GM19099 (cell line): ENCODE measurements at regions not wholly inside any gene's neighbourhood (a gene's known extent, or its start where the extent isn't known, plus 50 kb on each side); places are given as distances from the start of the nearest gene placed in this dataset.

Source experiments
- POLR2A ChIP-seq: IDR thresholded peaks from 3 replicates; pipeline ENCODE4 v1.6.1; 2011; ENCODE audit warnings: low read depth; ENCODE audit not compliant: insufficient read length; ENCODE audit errors: extremely low read depth

DNA sequence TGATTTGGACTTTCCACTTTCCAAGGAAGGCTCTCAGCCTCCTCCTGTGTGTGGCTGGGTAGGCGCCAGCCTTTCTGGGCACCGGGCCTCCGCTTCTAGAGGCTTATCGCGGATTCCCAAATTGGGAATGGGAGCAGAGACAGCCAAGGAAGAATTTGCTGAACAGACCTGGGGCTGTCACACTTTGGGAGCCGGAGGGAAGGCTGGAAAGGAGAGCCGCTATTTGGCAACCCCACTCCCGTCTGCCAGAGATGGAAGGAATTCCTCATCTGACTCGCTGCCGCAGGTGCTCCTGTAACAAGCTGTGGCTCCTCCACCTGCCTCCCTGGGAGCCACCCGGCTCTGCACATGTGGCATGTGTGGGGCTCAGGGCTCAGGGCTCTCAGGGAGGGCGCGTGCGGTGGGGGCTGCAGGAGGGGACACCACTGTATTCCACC lies 50.8 kb upstream of the ECHDC3 start:
- TF ChIP-seq POLR2A: no peak

DNA sequence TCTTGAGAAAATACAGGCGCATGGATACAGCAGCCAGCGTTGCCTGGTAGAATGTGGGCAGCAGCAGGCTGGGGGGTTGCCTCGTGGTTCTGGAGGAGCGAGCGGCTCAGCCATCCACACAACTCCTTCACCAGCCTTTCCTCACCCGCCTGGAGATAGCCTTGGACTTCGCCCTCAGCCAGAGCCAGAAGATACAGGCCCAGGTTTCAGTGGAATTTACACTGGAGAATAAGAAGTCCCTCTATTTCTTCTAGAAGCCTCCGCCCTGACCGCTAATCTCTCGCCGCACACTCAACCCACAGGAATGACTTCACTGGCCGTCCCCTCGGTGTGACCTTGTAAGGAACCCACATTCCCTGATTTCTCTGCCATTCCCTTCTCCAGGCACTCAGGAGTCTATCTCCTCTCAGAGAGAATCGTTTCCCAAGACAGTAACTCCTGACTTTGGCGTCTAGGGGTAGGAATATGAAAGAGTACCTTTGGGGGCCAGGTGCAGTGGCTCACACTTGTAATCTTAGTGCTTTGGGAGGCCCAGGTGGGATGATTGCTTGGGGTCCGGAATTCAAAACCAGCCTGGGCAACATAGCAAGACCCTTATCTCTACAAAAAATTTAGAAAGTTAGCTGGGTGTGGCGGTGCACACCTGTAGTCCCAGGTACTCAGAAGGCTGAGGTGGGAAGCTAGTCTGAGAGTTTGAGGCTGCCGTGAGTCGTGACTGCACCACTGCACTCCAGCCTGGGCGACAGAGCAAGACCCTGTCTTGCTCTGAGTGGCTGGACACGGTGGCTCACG lies 52.0 kb upstream of the ECHDC3 start:
- no peak for TF ChIP-seq POLR2A

DNA sequence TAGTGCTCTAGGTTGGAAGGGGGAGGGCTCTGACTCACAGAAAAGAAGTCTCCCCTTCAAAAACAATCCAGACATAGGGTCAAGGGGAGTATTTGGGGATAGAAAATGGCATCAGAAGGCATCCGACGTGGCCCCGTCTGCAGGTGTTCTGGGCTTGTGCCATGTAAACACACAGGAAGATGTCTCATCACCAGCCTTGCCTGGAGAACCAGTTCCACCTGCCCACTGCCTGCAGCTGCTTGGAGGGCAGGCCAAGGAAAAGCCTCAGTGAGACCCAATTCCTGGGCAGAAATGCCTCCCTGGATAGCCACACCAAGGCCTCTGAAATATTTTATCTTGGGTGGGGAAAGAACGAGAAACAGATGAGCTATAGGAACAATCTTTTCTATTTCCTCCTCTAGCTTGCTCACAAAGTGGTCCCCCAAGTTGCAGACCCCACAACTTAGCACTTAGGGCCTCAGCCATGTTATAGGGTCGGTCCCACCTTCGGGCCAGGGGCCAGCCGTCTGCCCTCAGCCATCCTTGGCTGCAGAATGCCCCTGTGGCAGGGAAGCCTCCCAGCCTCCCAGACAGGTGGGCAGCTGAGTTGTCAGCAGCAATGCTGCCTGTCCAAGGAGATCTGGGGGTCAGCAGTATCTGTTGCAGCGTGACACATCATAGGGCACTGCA lies 54.3 kb upstream of the ECHDC3 start:
- no peak for TF ChIP-seq POLR2A

DNA sequence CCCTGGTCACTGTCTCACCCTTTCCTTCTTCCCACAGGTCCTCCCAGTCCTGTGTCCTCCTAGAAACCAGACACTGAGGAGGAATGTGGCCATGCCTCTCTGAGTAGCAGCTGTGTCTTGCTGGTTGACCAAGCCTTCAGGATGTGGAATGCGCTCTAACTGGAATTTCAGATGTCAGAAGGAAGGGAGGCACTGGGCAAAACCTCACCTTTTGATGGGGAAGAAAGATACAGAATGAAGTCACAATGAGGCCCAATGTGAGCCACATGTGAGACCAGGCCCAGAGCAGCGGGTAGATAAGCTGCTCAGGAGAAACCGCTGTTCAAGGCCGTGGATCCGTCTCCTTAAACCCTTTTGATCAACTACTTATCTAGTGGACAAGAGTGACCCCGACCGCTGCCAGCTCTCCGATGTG lies 54.8 kb upstream of the ECHDC3 start:
- TF ChIP-seq POLR2A: no peak

DNA sequence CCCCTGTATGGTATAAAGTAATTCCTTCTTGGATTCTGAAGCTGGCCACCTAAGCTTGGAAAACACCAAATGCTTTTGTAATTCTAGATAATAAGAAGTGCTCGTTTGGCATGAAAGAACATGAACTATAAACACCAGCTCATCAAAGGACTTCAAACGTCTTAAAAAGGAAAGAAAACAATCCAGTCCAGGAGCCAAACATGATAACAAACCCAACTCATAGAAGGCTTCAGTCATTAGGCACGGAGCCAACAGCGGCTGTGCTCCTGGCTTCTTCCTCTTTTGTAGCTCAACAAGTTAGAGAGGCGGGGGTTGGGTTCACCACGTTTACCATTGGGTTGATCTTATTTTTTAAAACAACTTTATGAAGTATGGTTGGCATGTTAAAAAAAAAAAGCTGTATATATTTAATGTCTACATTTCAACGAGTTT lies 56.4 kb upstream of the ECHDC3 start:
- TF ChIP-seq POLR2A: peak; percentile 21

DNA sequence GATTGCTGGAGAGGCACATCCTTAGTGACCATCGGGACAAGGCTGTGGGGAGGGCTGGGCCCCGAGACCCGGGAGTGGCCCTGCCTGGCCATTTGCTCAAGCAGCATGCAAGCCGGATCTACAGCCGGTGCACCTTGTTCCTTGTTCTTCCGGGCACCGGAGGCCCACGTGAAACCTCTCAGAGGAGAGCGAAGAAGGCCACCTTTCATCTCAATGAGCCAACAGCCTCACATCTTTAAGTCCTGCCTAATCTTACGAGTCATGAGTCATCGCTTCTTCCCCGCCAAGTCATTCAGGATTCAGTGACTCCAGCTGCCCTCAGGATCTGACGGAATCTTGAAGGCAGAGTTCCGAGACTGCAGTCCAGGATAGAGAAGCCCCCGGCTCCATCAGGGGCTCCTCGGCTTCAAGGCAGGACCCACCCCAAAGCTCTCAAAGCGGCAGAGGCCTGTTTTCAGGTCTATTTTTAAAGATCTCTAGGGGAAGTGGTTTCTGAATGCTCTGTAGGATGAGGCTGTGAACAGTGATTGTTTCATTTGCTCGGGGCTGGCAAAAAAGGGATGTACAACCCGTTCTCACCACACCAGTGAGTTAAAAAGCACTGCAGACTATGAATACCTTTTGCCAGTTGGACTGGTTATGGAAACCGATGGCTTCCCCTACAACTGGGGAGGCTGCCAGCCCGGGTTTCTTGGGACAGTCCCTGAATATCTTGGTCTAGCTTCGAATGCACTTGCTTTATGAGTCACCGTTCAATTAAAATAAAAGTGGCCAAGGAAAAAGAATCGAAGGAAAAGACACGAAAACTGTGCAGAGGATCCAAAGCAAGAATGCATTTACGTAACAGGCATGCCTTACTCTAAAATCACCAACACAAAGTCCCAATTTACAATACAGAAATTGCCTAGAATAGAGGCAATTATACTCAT lies 57.2 kb upstream of the ECHDC3 start:
- peak; percentile 62 for TF ChIP-seq POLR2A

DNA sequence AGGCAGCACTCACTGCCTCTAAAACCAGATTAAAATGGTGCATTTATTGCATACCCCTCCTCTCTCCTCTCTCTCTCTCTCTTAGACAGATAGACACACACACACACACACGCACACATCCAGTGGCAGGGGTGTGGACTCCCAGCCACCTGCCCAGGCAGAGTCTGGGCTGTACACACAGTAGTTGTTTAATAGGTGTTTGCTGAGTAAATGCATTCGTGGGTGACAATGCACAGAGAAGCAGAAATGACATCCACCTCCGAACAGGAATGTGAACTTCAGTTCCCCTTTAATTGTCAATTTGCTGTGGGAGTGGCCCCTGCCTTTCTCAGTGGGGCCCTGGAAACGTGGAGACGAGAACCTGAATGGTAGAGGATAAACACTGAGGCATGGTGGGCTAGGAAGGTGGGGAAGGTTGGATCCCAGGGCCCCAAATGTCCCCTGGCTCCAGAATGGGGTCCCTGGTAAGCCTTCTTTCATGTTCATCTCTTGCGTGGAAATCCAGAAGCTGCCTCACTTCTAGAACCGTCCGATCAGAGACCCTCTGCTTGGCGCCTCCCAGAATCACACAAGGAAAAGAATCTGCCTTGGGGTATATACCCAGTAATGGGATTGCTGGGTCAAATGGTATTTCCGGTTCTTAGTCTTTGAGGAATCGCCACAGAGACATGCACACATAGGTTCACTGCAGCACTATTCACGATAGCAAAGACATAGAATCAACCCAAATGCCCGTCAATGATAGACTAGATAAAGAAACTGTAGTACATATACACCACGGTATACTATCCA lies 58.5 kb upstream of the ECHDC3 start:
- TF ChIP-seq POLR2A: peak; percentile 35

DNA sequence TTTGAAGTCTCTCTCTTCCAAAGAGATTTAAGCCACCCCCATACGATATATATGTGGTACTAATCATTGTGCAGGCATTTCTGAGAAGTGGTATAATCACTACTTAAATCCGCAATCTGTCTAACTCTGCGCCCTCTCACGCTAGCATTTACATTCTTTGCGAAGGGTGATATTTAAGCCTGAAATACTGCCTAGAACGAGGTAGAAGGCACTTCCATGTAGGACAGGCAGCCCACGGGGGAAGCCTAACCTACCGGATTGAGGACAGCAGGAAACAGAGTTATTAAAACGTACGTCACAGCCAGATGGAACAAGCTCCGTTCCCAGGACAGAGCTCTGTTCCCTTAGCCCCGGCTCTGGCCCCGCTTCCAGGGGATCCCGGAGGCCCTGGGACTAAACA lies 59.3 kb upstream of the ECHDC3 start:
- no peak for TF ChIP-seq POLR2A

DNA sequence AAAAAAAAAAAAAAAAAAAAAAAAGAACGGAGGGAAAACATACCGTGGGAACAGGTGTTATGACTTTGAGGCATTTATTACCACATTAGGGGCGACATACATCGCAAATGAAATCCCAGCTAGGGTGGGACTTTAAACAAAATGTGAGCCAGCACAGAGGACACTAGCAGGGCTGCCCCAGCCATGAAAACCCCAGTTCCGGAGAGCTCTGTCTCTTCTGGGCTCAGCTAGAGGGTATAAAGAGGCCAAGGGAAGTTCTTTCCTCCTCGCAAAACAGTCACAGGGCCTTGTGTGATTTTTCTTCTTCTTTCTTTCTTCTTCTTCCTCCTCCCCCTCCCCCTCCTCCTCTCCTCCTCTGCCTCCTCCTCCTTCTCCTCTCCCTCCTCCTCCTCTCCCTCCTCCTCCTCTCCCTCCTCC lies 59.9 kb upstream of the ECHDC3 start:
- no peak for TF ChIP-seq POLR2A

DNA sequence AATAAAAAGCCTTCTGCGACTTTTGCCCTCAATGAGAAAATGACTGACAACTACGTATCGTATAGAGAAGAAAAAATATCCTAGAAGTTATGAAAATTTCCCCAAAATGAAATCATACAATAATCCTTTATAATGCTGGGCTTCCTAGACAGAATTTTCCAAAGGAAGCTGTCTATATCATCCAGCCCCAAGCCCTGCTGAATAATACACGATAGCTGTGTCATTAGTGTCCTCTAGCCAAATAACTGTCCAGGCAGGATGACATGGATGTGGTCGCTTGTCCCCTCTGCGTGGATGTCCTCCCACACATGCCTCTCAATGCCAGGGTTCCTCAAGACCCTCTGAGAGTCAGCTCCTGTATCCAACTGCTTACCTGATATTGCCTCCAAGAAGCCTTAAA lies 61.7 kb upstream of the ECHDC3 start:
- no peak for TF ChIP-seq POLR2A

DNA sequence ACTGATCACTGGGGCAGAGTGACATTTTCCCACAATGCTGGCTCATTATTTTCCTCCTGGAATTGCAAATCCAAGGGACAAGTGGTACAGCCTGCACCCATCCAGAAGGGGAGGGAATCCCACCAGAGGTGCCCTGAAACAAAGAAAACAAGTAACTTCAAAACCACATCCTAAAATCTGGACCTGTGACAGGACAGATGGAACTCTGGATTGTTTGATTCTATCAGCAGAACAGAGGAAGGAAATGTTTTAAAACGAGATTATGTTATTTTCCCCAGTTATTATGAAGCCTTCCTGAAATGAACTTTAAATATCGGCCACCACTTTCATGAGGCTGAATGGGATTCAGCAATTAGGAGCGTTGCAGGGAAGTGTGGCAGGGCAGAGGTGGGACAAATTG lies 62.2 kb upstream of the ECHDC3 start:
- TF ChIP-seq POLR2A: no peak

DNA sequence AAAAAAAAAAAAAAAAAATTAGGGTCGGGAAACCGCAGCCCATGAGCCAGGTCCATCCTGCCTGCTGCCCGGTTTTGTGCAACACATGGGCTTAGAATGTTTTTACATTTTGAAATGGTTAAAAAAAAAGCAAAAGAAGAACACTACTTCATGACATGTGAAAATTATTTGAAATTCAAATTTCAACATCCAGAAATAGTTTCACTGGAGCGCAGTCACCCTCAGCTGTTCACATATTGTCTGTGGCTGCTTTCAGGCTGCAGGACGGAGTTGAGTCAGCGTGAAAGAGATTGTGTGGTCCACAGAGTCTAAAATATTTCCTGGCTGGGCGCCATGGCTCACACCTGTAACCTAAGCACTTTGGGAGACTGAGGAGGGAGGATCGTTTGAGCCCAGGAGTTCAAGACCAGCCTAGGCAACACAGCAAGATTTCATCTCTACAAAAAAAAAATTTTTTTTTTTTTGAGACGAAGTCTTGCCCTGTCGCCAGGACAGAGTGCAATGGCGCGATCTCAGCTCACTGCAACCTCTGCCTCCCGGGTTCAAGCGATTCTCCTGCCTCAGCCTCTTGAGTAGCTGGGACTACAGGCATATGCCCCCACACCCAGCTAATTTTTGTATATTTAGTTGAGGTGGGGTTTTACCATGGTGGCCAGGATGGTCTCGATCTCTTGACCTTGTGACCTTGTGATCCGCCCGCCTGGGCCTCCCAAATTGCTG lies 63.9 kb upstream of the ECHDC3 start:
- TF ChIP-seq POLR2A: no peak

DNA sequence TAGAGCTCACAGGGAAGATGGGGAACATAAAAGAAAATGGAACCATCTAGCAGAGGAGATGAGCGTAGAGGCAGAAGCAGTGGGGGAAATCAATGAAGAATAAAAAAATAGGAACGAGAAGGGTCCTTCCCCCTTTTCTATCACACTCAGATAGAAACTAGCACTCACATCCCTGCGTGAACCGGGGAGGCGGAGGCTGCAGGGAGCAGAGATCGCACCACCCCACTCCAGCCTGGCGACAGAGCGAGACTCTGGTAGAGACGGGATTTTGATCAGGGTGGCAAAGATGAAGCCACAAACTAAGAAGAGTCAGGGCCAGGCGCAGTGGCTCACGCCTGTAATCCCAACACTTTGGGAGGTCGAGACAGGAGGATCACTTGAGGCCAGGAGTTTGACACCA lies 64.7 kb upstream of the ECHDC3 start:
- peak; percentile 49 for TF ChIP-seq POLR2A

DNA sequence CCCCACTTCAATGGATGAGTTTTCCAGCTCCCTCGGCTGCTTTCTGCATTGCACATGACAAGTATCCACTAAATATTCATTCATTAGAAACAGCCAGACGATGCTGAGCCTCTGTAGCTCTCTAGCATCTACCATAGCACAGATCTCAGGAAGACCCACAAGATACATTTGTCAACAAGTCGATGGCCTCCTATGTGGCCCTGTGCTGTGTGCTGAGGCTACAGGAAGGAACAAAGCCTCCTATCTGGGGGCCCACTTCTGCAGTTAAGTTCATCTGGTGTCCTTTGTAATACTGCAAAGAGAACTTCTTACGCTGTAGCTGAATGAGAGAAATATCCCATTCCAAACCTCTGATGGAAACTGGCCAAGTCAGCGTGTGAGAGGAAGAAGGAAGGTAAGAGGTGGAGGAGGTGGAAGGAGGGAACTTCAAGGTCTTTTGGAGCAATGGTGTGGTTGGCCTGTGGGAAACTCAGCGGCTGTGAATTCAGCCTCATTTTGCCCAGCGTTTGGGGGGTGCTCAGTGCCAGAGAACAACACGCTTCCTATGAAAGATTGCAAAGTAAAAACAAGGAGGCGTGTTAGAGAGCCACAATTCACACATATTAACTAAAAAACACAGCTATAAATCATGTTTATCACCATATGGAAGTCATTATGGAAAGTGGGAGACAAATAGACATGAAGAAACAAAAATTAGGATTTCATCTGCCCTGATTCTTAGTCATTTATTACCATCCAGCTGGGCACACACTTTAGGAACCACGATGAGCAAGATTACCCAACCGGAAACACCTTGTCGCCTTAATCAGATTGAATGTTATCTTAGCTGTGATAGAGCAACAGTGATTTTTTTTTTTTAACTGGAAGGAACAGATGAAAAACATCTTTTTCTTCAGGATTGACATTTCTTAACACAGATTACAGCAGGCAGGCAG lies 62.2 kb upstream of the USP6NL start:
- TF ChIP-seq POLR2A: no peak
